IPS-18c (cell line): ENCODE measurements at regions not wholly inside any gene's neighbourhood (a gene's known extent, or its start where the extent isn't known, plus 50 kb on each side); places are given as distances from the start of the nearest gene placed in this dataset.

Experiments
- H3K4me3 ChIP-seq: 2 replicates; pipeline ENCODE4 v1.7.0; 2013; ENCODE audit warnings: low read depth, mild to moderate bottlenecking, low read length, moderate library complexity; ENCODE audit not compliant: insufficient read depth
- H3K9me3 ChIP-seq: one replicate; pipeline ENCODE4 v1.6.1; 2013; ENCODE audit warnings: mild to moderate bottlenecking, low read length, moderate library complexity; ENCODE audit not compliant: control insufficient read depth, insufficient read depth

DNA sequence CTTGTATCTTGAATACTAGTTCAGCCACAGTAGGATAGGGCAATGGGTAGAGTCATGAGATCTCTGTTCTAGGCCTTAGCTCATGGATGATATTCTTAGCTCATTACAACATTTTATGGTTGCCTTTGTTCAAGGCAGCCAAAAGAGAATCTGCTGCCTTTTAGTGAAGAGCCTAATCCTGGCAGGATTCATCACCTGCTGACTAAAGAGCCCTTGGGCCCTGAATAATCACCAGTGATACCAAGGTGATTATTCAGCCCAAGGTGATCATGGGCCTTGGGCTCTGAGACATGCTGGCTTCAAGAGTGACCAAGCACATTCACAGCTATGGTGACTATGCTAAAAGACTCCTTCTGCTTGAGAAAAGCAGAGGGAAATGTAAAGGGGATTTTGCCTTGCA, 143.3 kb upstream of the MYO16 start:
- no peaks in the 10 kb centered on the region for H3K9me3 ChIP-seq
- no peak overlapping the region for H3K4me3 ChIP-seq

DNA sequence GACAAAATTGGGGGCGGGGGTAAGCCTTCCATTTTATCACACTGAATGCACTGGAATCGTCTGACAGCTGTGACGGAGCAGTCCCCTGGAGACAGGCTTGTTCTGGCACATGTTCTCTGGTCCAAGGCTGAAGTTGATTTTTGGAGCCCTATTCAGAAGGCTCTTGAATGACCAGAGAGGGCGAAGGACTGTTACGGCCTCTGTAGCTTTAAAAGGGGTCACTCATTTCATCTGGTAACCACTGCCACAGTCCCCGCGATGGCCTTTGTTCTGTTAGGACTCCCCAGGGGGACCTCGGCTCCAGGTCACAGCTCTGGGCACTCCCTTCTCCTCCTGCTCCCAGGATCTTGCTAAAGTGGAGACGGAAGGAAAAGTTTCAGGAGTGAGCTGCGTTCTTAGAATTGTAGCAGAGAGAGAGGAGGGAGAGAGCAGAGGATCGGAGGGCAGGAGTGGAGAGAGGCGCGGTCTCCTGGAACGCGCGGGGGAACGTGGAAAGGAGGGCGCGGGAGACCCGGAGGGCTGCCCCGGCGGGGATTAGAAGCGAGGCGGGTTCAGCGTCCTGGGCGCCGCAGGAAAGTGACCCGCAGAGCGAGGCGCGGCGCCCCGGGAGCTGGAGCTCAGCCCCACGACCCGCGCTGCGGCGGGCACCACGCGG, 134.3 kb upstream of the MYO16 start:
- Histone ChIP-seq H3K9me3 (no peaks in the 10 kb centered on the region), H3K4me3 (peak overlapping the region; percentile 66)

DNA sequence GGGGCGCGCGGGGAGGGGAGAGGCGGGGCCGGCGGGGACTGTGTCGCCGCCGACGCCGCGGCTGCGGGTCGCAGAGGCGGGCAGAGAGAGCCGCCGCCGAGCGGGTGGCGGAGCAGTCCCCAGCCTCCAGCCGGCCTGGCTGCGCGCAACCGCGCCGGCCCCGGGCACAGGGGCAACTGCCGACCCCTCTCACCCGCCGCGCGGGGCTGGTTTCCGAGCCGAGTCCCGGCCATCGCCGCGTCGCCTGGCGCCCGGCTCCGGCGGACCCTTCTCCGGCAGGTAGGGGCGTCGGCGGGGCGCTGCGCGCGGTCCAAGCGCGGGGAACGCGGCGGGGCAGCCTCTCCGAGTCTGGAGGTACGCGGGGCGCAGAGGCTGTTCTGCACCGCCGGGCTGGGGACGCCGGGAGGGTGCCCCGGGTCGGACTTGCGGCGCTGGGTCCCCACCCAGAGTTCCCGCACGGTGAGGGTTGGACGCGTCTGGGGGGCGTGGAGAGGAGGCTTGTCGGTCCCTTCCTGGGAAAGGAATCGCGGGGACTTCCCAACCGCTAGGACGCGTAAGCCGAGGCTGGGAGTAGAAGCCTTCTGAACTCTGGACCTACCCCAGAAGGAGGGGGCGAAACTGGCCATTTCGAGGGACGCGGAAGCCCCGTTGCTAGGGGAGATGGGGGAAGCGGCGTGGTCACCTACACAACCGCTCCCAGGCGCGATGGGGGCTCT, 133.6 kb upstream of the MYO16 start:
- Histone ChIP-seq H3K9me3 (no peaks in the 10 kb centered on the region), H3K4me3 (peak overlapping the region; percentile 66)

DNA sequence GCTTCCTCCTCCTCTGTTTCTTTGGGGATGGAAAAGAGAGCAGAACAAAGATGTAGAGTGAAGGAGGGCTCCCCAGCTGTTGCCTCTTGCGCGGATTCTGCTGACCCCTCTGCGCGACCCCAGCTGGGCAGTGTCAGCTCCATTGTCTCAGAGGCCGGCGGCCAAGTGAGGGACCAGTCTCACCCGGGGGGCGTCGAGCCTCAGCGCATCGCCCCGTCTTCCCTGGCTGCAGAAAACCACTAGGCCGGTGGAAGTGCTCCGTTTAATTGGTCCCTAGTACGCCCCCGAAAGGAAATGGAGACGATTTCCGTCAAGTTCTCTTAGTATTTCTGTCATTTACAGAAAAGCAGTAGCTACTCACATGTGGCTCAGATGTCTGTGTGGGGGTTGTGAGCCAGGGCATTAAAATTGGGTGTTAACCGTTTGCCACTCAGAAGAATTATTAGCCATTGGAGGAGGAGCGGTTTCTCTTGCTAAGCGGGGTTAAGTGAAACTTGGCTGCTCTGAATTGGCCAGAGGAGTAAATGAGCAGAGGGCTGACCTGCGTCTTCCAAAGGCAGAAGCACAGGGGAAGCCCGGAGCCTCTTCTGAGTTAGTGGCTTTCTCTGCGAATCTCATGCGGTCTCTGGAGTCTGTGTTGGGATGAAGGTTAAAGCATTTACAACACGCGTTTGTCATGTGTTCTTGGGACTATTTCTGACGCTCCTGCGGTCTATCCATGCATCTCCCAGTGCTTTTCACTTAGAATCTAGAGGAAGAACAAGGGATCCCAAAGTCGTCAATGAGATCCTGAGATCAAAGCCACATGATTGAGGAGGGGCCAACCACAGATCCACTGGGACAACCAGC, 132.8 kb upstream of the MYO16 start:
- no peaks in the 10 kb centered on the region for H3K9me3 ChIP-seq
- peak overlapping the region; percentile 66 for H3K4me3 ChIP-seq

DNA sequence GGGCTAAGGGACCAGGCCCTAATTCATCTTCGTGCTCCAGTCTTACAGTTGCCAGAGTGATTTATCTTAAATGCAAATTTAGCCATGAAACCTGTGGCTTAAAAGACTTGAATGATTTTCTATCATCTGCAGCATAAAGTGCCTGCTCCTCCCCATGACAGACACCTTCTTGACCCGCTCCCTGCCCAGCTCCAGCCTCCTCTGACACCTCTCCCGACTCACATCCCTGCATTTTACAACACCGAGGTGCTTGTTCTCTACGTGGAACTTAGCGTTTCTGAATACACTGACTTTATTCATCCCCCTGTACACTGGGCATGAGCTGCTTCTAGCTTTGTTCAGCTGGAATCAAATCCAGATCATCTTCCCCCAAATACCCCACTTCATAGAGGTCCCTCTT, 128.7 kb upstream of the MYO16 start:
- H3K4me3 ChIP-seq = no peak overlapping the region
- no peaks in the 10 kb centered on the region for H3K9me3 ChIP-seq

DNA sequence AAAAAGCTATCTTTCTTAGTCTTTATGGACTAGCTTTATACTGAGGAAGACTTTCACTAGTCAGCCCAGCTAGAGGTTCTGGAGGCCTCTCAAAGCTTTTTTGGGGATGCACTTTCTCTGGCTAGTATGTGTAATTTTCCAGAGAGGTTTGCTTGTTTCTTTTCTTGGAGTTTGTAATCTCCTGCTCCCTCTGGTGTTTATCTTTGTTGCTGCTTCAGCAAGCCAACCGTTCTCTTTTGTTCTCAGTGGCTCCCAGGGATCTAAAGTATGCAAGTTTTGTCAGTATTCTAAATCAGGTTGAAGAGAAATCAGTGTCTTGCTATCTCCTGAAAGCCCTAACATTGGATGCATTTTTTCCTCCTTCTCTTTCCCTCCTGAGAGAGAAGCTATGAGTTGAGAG, 121.1 kb upstream of the MYO16 start:
- H3K9me3 ChIP-seq = no peaks in the 10 kb centered on the region
- no peak overlapping the region for H3K4me3 ChIP-seq

DNA sequence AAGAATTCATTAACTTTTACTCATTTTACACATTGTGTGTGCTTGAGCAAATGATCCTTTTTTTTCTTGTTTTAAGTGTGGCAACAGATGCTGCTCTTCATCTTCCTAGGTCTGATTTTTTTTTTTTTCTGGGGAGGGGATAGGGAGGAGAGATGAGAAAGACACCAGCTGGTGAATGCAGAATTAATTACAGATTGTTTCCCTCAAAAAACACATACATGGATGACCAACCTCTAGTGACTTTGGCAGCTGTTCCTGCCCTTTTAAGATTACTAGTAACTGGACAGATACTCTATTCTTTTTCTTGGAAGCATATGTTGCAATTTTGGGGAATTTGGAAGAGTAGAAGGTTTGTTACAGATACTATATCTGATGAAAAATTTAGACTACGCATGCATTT, 103.6 kb upstream of the MYO16 start:
- H3K9me3 ChIP-seq = no peaks in the 10 kb centered on the region
- H3K4me3 ChIP-seq = no peak overlapping the region

DNA sequence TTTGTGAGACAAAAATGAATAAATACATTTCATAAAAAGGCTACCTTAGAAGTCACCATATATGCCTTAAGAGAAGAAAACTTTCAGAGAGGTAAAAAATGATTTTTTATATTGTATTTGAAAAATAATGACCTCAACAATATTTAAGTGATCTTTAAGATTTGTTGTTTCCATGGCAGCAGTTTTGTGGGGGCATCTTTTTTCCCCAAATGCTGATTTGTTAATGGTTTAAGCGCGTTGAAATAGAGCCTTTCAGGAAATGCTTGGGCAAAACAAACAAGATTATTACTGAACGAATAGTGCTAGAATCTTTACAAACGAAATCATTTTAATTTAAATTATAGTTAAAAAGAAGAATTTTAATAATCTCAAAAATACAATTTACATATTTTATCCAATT, 103.1 kb upstream of the MYO16 start:
- Histone ChIP-seq H3K9me3 (no peaks in the 10 kb centered on the region), H3K4me3 (no peak overlapping the region)

DNA sequence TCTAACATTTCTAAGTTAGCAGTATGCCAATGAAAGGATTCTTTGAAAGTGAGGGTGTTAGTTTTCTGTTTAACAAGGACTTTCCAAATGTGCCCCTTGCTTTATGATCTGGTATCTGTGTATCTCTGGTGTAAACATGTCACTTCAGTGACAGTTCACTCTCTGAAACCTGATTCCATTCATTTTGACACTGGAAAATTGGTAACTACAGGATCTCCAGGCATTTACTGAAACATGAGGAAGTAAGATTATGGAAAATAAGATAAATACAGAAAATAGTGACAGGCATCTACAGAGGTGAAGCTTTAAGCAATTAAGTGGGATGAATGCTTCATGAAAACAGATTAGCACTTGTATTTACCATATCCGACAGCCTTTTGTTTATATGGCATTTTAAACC, 101.6 kb upstream of the MYO16 start:
- Histone ChIP-seq H3K9me3 (no peaks in the 10 kb centered on the region), H3K4me3 (no peak overlapping the region)

DNA sequence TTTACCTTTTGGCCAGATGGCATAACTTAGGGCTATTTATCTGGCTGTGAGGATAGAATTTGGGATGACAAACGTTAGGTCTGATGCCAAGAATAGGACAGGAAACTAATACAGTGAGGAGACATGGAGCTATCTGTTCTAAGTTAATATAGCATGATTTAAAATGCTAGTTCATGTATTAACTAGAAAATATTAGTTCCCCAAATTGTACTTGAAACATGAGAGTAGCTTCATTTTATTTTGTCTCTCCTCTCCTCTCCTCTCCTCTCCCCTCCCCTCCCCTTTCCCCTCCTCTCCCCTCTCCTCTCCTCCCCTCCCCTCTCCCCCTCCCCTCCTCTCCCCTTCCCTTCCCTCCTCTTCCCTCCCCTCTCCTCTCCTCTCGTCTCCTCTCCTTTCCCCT, 101.1 kb upstream of the MYO16 start:
- Histone ChIP-seq H3K4me3 (no peak overlapping the region), H3K9me3 (no peaks in the 10 kb centered on the region)

DNA sequence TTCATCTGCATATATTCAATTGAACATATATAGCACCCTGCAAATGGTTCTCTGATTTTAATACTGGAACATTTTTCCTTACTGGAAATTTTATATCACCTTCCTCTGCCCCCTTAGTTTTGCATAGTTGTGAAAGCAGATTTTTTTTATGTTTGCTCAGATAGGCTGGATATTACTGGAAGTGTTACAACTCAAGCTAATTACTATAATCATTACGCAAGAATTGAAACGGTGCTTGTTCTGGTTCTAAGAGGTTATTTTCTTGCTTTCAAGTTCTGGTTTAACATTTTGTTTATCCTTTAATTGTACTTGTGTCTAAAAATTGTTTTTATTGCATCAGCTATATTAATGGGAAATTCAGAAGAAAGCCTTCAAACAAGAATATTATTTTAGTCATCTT, 95.6 kb upstream of the MYO16 start:
- H3K4me3 ChIP-seq = no peak overlapping the region

DNA sequence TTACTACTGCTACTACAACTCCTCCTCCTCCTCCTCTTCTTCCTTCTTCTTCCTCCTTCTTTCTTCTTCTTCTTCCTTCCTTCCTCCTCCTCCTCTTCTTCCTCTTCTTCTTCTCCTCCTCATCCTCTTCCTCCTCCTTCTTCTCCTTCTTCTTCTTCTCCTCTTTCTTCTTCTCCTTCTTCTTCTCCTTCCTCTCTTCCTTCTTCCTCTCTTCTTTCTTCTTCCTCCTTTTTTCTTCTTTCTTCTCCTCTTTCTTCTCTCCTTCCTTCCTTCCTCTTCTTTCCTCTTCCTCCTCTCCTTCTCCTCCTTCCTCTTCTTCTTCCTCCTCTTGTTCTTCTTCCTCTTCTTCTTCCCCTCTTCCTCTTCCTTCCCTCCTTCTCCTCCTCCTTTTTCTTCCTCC, 94.7 kb upstream of the MYO16 start:
- Histone ChIP-seq H3K9me3 (no peaks in the 10 kb centered on the region), H3K4me3 (no peak overlapping the region)

More for the DNA sequence above, 95.6 kb upstream of the MYO16 start:
- H3K9me3 ChIP-seq = no peaks in the 10 kb centered on the region

DNA sequence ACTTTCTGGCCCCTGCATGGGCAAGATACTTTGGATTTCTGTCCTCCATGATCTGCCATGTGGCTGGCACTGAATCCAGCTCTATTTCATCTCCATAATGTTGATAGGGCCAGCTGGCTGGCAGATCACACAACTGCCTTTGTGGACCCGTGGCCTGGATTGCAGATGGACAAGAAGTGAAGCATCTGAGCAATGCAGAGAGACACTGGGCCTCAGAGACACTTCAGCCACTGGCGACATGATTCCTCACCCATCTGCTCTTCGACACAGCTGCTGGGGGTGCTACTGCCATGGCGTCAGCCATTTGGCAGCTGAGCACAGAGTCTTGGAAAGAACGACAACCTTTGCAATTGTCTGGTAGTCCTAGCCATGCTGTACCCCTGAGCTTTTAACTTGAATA, 79.5 kb upstream of the MYO16 start:
- no peaks in the 10 kb centered on the region for H3K9me3 ChIP-seq

DNA sequence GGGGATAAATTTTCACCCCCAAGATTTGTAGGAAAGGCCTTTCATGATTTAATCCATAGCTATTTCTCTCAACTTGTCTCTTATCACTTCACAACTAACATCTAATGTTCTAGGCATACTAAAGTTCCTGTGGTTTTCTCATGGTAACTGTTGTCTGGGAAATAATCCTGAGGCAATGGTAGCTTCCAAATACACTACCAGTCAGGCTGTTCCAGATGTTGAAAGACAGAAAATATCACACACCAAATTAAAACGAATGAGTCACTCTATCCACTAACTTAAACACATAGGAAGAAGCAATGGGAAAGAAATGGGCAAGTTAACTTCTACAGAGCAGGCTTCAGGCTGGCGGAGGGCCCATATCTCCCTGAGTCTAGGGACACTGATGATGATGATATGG, 77.7 kb upstream of the MYO16 start:
- no peaks in the 10 kb centered on the region for H3K9me3 ChIP-seq

More for the DNA sequence above, 79.5 kb upstream of the MYO16 start:
- H3K4me3 ChIP-seq = no peak overlapping the region

DNA sequence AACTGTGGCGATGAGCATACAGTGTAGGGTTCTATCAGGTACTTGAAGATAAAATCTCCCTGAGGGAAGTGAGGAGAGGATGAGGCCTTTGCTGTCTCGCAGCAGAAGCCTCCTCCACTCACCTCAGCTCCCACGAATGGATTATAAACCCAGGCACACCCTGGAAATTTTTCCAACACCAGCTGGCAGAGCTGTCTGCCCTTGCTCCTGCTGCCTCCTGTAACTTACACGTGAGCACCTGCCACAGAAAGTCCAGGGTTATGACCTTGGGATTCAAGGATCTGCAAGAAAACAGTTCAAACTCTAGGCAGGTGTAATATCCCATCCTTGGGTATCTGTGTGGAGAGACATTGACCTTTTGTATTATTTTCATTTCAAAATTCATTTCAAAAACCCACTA, 70.9 kb upstream of the MYO16 start:
- H3K9me3 ChIP-seq = no peaks in the 10 kb centered on the region
- no peak overlapping the region for H3K4me3 ChIP-seq

More for the DNA sequence above, 77.7 kb upstream of the MYO16 start:
- no peak overlapping the region for H3K4me3 ChIP-seq

DNA sequence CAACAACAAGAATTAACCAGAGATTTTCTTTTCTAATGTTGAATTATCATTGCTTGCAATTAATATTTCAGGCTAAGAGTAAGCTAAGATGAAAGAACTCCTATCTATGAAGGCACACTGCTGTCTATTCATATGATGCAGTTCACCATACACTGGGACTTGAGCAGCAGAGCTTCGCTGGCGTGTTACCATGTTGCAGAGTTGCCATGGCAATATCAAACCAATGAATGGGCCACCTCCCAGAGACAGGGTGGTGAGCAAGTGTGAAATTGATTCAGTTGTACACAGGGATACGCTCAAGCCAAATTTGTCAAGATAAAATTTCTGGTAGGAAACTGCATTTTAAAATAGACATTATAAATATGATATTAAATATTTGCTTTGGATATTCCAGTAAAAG, 69.3 kb upstream of the MYO16 start:
- H3K9me3 ChIP-seq = no peaks in the 10 kb centered on the region

DNA sequence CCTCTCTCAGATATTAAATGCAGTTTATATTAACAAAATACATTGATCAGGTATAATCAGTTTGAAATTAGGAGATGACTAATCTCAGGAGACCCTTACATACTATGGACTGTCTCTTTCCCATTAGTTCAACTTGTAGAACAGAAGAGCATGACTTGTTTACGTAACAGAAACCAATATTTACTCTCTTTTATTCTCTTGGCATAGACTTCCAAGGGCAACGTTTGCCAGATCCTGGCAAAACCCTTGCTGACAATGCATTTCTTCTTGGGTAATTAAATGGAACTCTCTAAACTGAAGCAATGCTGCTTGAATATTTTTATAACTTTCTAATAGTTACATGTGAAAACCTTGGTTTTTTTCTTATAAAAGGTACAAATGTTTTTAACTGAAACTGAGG, 68.3 kb upstream of the MYO16 start:
- Histone ChIP-seq H3K9me3 (no peaks in the 10 kb centered on the region), H3K4me3 (no peak overlapping the region)

More for the DNA sequence above, 69.3 kb upstream of the MYO16 start:
- H3K4me3 ChIP-seq = no peak overlapping the region
